ENCODE measurements at regions not wholly inside any gene's neighbourhood (a gene's known extent, or its start where the extent isn't known, plus 50 kb on each side); places are given as distances from the start of the nearest gene placed in this dataset.

DNA sequence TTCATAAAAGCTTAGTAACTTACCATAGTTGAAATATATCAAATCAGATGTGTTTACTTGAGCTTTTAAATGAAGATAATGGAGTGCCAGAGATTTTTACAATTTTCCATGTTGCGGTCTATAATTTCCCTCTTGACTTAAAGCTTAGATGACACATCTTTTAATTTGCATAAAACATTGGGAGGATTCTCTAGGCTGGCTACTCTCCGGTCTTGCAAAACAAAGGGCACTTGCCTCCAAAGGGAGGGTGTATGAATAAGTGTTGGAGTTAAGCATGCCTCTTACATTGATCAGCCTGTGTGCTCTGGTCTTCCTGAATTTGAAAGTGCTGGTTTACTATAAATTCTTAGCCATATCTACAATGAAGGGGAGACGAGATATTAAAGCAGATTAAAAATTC, 336.4 kb upstream of the NAV3 start:
- H3K4me3 ChIP-seq (ENCODE audit: low read depth, low read length): no peak overlapping the region
- H3K36me3 ChIP-seq (ENCODE audit: control insufficient read depth in 2 of 2, insufficient read depth in 1 of 2, low read length in 2 of 2): no peaks in the 10 kb centered on the region
- ChIA-PET CTCF (no interaction called here), POLR2A (no interaction called here)
- H3K4me1 ChIP-seq (ENCODE audit: control insufficient read depth, insufficient read depth, low read length): no peaks in the 10 kb centered on the region
- no peak for TF ChIP-seq ZNF596 (tag by site-specific recombination; IDR thresholded peaks at IDR 0.05)
- no peak for TF ChIP-seq GLIS1 (tag by site-specific recombination; IDR thresholded peaks at IDR 0.05)
- TF ChIP-seq HOXD13 (CRISPR knock-in tag; IDR thresholded peaks at IDR 0.05; ENCODE audit: borderline replicate concordance): no peak
- TF ChIP-seq, protein P1, sequence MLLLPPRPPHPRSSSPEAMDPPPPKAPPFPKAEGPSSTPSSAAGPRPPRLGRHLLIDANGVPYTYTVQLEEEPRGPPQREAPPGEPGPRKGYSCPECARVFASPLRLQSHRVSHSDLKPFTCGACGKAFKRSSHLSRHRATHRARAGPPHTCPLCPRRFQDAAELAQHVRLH (tag by site-specific recombination; IDR thresholded peaks at IDR 0.05): no peak
- no peak for TF ChIP-seq KLF9 (tag by site-specific recombination; IDR thresholded peaks at IDR 0.05; ENCODE audit: low read depth)
- TF ChIP-seq ZFP69B (tag by site-specific recombination; IDR thresholded peaks at IDR 0.05): no peak
- no peak for TF ChIP-seq ZNF132 (tag by site-specific recombination; IDR thresholded peaks at IDR 0.05; ENCODE audit: borderline replicate concordance)
- TF ChIP-seq GLI2 (tag by site-specific recombination; IDR thresholded peaks at IDR 0.05; ENCODE audit: borderline replicate concordance, low read depth): no peak
- no peak for TF ChIP-seq ZBTB7A (tag by site-specific recombination; IDR thresholded peaks at IDR 0.05; ENCODE audit: low read depth)
- no peak for TF ChIP-seq ZNF785 (tag by site-specific recombination; IDR thresholded peaks at IDR 0.05)
- TF ChIP-seq ZNF155 (tag by site-specific recombination; IDR thresholded peaks at IDR 0.05): no peak
- TF ChIP-seq, protein P2, sequence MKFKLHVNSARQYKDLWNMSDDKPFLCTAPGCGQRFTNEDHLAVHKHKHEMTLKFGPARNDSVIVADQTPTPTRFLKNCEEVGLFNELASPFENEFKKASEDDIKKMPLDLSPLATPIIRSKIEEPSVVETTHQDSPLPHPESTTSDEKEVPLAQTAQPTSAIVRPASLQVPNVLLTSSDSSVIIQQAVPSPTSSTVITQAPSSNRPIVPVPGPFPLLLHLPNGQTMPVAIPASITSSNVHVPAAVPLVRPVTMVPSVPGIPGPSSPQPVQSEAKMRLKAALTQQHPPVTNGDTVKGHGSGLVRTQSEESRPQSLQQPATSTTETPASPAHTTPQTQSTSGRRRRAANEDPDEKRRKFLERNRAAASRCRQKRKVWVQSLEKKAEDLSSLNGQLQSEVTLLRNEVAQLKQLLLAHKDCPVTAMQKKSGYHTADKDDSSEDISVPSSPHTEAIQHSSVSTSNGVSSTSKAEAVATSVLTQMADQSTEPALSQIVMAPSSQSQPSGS (tag by site-specific recombination; IDR thresholded peaks at IDR 0.05; ENCODE audit: low read depth): no peak
- no peak for TF ChIP-seq ZNF211 (tag by site-specific recombination; IDR thresholded peaks at IDR 0.05; ENCODE audit: low read depth)
- no peak for TF ChIP-seq ZNF514 (tag by site-specific recombination; IDR thresholded peaks at IDR 0.05)
- TF ChIP-seq ZNF623 (tag by site-specific recombination; IDR thresholded peaks at IDR 0.05): no peak
- no peak for TF ChIP-seq PBX3 (CRISPR knock-in tag; IDR thresholded peaks at IDR 0.05)
- TF ChIP-seq ZSCAN16 (tag by site-specific recombination; IDR thresholded peaks at IDR 0.05): no peak
- no peak for TF ChIP-seq ZNF223 (tag by site-specific recombination; IDR thresholded peaks at IDR 0.05)
- no peaks in the 10 kb centered on the region for H3K9me3 ChIP-seq (ENCODE audit: control insufficient read depth, insufficient read depth, low read depth, low read length)
- H3K27ac ChIP-seq (ENCODE audit: extremely low read depth, low read depth, low read length): no peak overlapping the region

GRCh38 chr12:77493302-77494168, 337.2 kb upstream of the NAV3 start:
- ChIA-PET POLR2A (no interaction called here), CTCF (interaction anchor here (0.6 kb wide), 1 partner anchor 272 kb away, joined by 5 read pairs; no protein-coding TSS in a partner anchor)
- no peak for TF ChIP-seq ZNF768 (tag by site-specific recombination; IDR thresholded peaks at IDR 0.05)
- TF ChIP-seq ZNF26 (tag by site-specific recombination; IDR thresholded peaks at IDR 0.05): no peak
- TF ChIP-seq ZNF626 (tag by site-specific recombination; IDR thresholded peaks at IDR 0.05): no peak
- no peak for TF ChIP-seq ZNF324 (tag by site-specific recombination; IDR thresholded peaks at IDR 0.05)
- TF ChIP-seq, protein P3, sequence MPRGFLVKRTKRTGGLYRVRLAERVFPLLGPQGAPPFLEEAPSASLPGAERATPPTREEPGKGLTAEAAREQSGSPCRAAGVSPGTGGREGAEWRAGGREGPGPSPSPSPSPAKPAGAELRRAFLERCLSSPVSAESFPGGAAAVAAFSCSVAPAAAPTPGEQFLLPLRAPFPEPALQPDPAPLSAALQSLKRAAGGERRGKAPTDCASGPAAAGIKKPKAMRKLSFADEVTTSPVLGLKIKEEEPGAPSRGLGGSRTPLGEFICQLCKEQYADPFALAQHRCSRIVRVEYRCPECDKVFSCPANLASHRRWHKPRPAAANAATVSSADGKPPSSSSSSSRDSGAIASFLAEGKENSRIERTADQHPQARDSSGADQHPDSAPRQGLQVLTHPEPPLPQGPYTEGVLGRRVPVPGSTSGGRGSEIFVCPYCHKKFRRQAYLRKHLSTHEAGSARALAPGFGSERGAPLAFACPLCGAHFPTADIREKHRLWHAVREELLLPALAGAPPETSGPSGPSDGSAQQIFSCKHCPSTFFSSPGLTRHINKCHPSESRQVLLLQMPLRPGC (tag by site-specific recombination; IDR thresholded peaks at IDR 0.05): no peak
- TF ChIP-seq, protein P4, sequence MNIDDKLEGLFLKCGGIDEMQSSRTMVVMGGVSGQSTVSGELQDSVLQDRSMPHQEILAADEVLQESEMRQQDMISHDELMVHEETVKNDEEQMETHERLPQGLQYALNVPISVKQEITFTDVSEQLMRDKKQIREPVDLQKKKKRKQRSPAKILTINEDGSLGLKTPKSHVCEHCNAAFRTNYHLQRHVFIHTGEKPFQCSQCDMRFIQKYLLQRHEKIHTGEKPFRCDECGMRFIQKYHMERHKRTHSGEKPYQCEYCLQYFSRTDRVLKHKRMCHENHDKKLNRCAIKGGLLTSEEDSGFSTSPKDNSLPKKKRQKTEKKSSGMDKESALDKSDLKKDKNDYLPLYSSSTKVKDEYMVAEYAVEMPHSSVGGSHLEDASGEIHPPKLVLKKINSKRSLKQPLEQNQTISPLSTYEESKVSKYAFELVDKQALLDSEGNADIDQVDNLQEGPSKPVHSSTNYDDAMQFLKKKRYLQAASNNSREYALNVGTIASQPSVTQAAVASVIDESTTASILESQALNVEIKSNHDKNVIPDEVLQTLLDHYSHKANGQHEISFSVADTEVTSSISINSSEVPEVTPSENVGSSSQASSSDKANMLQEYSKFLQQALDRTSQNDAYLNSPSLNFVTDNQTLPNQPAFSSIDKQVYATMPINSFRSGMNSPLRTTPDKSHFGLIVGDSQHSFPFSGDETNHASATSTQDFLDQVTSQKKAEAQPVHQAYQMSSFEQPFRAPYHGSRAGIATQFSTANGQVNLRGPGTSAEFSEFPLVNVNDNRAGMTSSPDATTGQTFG (tag by site-specific recombination; IDR thresholded peaks at IDR 0.05; ENCODE audit: borderline replicate concordance): no peak
- TF ChIP-seq ZNF610 (tag by site-specific recombination; IDR thresholded peaks at IDR 0.05; ENCODE audit: borderline replicate concordance): no peak
- TF ChIP-seq ZNF292 (tag by site-specific recombination; IDR thresholded peaks at IDR 0.05; ENCODE audit: borderline replicate concordance, low read depth): no peak
- TF ChIP-seq FEZF1 (tag by site-specific recombination; IDR thresholded peaks at IDR 0.05): no peak

More at GRCh38 chr12:77493302-77494168, 337.2 kb upstream of the NAV3 start:
- no peaks in the 10 kb centered on the region for H3K4me1 ChIP-seq (ENCODE audit: control insufficient read depth, insufficient read depth, low read length)
- H3K9me3 ChIP-seq (ENCODE audit: control insufficient read depth, insufficient read depth, low read depth, low read length): no peaks in the 10 kb centered on the region
- no peaks in the 10 kb centered on the region for H3K36me3 ChIP-seq (ENCODE audit: control insufficient read depth in 2 of 2, insufficient read depth in 1 of 2, low read length in 2 of 2)
- no peak overlapping the region for H3K27ac ChIP-seq (ENCODE audit: extremely low read depth, low read depth, low read length)
- H3K4me3 ChIP-seq (ENCODE audit: low read depth, low read length): no peak overlapping the region

All from HEK293 (cell line).